DMS153 (cell line): ENCODE measurements at regions not wholly inside any gene's neighbourhood (a gene's known extent, or its start where the extent isn't known, plus 50 kb on each side); places are given as distances from the start of the nearest gene placed in this dataset.
"Not testable (repeated sequence)": the region's sequence is repeated elsewhere in the genome, so short reads cannot be mapped to it uniquely, and the experiment has no call there.

ENCODE experiments used
- DNase-seq: peaks from one replicate; lab custom pipeline; 2025; lab: John Stamatoyannopoulos, UW

DNA sequence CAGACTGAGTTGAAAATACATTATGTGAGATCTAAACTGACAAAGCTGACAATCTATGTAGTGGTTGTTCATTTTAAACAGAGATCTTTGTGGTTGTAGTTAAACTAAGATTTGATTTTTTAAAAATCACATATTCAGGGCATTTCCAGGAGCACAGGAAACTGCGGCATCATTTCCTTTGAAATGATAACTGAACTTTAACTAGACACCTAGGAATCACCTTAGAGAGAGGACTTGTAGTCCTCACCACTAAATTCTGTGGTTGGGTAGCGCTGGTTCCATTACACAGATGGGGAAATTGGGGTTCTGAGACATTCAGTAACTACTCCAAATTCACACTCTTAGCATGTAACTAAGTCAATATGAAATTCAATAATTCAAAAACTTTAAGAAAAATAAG is 96.0 kb upstream of the TRIB2 start:
- DNase-seq, result no peak

DNA sequence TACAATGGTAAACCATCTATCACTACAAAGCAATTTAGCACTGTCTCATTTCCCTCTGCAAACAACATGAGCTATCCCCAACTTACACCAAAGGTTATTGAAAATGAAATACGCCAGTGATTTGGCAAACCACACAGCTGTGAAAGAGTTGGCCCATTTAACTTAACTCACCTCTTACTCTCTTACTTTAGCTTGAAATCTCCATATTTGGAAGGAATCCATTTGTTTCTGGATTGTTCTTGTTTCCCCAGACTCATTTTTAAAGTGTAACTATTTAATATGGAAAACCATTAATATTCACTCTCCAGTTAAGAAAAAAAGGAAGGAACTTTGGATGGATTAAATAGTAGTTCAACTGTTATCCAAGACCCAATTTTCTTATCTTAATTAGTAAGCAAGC is 93.7 kb upstream of the TRIB2 start:
- no peak for DNase-seq

DNA sequence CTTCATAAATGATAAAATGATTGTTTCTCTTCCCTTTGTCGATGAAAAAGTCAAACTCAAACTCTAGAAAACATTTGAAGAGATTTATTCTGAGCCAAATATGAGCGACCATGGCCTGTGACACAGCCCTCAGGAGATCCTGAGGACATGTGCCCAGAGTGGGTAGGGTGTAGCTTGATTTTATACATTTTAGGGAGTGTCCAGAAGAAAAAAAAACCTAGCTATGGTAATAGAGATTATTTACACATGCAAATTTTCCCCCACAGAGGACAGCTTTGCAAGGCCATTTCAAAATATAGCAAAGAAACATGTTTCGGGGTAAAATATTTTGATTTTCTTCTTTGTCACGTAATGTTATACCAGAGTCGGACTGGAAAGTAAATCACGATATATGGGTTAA is 92.4 kb upstream of the TRIB2 start:
- no peak for DNase-seq

DNA sequence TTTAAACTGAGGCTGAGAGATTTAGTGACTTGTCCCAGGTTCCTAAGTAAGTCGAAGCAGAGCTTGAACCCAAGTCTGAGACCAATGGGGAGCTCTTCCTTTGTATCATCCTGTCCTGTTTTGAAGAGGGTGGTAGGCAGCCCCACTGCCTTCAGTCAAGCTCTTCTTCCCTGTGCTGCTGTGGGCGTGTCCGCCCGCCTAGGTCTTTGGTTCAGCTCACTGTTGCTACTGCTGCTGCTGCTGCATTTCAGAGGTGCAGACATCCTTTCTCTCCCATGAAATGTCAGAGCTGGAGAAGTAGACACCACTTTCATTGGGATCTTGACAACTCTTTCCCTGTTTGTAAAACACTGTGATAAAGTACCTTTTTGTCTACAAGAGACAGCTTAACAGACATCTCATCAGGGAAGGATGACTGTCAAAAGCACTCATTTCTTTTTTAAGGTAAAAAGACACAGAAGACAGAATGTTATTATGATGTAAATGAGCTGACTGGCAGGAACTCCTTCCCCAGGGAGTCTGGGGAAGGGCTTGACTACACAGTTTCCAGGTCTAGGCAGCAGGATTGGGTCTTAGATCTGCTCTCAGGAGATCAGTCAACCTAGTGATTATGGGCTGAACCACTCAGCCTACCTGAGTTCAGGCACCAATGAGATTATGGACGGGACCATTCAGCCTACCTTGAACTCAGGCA is 91.7 kb upstream of the TRIB2 start:
- no peak for DNase-seq

DNA sequence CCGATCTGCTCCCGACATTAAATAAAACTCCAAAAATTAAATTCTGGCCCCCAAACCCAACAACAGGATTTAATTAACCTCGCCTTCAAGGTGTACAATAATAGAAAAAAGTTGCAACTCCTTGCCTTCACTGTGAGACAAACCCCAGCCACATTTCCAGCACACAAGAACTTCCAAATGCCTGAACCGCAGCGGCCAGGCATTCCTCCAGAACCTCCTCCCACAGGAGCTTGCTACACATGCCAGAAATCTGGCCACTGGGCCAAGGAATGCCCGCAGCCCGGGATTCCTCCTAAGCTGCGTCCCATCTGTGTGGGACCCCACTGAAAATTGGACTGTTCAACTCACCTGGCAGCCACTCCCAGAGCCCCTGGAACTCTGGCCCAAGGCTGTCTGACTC is 88.2 kb upstream of the TRIB2 start:
- DNase-seq, result not testable (repeated sequence)

DNA sequence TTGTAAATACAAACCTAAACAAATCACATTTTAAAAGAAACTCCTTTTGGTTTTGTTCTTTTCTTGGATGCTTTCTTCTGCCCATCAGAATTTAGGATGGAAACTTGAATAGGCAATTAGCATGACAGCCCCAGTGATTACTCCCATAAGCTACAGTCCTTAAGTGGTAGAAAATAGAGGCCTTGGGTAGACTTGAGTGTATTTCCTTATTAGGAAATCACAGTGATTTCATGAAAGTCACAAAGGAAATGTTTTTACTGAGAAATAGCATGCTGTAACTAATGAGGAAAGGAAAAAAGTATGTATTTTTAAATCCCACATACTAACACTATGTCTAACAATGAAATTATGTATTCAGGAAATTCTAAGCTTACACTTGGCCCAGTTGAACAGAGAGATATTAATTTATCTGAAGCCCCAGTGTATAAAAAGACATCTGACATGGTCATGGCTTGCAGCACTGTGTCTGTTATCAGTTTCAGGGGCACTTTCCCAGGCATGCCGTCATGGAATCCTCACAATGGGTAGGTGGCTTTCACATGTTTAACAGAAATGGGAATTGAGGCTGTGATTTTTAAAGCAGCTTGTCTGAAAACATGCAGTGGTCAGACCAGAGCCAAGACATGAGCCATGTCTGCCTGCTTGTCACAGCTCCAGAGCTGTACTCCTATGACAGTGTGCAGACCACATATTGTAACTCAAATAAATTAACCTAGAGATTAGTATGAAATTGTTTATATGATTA is 79.7 kb upstream of the TRIB2 start:
- DNase-seq, result no peak

DNA sequence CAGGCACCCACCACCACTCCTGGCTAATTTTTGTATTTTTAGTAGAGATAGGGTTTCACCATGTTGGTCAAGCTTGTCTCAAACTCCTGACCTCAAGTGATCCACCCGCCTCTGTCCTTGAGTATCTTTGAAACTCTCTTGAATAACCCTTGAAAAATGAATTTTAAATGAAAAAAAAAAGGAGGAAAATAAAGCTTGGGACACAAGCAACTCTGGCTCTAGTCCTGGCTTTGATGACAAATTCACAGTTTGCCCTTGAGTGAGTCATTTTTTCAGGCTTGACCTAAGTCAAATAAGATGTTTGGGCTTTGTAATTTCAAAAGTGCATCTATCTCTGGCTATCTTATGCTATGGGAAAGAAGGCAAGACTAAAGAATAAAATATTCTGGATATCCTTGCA is 79.0 kb upstream of the TRIB2 start:
- no peak for DNase-seq

DNA sequence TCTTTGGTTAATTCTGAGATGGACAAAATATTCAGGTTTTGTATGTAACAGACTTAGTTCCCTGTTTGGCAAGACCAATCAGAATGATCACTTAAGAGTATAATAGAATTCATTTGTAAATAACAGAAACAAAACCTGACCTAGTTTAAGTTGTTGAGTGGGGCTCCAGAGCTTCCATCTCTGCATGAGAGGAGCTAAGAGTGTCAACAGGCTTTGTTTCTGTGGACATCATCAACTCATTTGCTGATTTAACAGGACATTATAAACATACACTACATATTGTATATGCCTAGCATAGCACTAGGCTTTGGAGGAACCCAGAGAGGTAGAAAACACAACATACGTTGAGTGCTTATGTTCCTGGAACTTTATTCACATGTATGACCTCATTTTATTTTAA is 75.3 kb upstream of the TRIB2 start:
- DNase-seq, result peak; percentile 80

DNA sequence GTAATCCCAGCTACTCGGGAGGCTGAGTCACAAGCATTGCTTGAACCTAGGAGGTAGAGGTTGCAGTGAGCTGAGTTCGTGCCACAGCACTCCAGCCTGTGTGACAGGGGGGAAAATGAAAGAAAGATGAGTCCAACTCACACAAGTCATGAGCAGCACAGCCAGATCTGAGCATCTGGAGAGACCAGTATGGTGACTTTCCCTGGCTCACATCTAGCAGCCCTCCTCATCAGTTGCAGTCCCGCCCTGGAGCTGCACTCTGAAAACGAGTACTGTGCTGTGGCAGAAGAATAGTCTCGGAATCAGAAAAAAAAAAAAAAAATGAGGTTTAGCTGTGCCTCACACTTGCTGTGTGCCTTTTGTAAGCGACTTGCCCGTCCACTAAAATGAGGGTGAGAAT is 74.4 kb upstream of the TRIB2 start:
- DNase-seq, result no peak

DNA sequence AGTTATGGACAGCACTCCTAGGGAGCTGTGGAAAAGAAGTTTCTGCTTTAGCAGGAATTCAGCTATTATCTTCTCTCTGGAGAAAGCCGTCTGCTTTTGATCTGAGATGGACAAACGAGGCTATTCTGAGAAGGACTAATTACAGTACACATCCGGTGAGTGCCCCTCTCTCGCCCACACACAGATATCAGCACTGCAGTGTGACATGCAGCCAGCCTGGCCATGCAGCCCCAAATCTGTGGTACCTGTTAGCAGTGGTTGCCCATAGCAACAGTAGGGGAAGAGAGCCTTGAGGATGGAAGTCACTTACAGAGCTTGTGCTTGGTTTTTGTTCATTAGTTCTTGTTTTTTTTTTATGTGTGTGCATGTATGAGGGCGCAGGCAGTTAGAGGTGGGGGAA is 73.9 kb upstream of the TRIB2 start:
- no peak for DNase-seq

DNA sequence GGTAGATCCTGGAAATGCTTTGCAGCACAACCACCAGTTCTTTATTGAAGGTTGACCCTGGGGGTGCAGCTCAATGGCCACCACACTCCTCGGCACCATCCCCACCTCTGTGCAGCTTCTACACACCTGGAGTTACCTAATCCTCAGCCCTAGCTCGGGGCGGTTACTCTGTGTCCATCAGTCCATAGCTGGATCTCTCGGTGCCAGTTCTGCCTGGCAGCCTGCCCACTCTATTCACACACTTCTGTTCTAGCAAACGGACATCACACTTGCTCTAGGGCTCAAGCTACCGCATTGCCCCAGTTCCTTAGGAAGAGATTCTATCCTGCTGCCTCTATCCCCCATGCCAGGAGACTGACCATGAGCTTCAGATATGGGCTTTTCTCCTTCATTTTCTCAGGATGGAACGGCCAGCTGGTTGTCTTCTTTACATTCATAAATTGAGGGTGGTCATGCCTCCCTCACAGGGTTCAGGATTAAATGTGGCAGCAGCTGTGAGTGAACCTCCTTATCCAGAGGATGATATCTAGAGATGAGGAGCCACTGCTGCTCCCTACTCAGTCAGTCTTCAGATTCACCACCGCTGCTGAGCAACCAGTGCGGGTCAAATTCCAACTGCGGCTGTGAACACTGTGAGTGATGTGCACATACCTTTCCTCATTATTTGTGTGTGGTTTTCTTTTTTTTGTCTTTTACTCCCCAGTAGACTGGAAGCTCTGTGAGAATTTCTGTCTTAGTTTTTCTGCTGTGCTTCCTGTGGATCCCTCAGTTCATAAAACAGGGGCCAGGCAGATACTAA is 66.9 kb upstream of the TRIB2 start:
- DNase-seq, result no peak

DNA sequence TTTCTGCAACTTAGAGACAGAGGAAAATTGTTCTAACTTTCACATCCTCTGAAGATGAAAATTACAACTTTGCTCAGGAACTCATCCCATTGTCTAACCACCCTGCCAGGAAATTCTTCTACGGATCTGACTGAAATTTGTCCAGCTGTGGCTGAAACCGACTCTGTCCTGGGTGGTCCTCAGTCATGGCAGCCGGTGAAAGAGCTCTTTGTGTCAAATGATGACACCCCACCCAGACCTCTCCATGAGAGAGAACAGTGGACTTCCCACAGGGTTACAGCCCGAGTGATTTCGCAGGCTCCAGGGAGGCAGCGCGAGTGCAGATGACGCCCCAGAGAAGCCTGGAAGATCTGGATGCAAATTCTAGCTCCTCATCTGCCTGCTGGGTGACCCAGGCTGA is 65.1 kb upstream of the TRIB2 start:
- no peak for DNase-seq

DNA sequence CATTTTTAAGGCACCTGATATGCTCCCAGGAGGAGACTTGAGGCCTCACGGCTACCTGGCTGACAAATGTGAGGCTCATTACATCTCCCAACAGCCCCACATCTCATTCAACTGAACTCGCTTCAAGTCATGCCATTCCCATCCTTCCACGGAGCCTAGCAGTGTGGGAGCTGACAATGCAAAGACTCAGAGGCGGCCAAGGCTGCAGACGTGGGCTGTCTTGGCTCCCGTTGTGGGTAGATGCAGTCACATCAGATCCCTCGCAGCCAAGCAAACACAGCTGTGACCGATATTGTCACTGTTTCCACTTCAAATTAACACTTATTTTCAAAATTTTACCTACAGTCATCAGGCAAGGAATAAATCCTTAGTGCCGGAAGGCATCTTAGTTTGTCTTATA is 64.0 kb upstream of the TRIB2 start:
- no peak for DNase-seq

DNA sequence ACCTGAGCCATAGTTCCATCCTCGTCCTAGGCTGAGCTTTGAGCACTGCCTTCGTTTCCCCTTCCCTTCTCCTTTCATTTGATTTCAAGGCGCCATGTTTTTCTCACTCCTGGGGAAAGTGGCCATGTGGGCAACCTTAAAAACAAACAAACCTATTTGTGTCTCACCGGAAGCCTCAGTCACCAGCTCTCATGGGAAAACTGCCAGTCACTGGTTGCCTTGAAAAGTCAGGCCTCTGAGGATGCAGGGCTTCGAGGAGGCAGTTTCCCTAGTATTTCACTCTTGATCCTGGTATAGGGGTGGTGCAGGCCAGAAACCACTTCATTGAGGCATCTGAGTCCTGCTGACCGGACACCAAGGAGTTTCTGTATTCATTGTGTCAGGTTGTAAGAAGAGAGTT is 59.2 kb upstream of the TRIB2 start:
- no peak for DNase-seq

DNA sequence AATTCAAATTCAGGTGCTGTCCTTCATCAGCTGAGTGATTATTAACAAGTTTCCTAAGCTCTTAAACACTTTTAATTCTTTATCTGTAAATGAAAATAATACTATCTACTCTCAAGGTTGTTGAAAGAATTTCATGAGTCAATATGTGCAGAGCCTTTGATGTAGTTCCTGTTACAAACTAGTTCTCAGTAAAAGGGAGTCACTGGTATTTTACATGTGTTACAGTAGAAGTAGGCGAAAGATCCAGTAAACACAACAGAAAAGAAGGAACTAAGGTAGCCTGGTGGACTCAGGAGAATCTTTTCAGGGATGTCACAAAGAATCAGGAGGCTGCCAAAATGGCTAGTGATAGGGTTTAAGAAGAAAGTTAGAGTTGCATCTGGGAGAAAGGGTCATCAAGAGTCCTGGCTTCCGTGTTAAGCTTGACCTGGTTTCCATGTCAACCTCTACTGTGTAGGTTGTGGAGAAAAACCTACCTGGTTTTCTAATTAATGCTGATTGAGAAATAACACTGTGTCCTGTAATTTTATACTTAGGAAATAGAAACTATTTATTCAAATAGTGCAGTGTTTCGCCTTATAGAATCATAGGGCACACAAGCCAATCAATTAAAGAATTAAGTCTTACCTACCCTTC is 58.3 kb upstream of the TRIB2 start:
- DNase-seq, result no peak

DNA sequence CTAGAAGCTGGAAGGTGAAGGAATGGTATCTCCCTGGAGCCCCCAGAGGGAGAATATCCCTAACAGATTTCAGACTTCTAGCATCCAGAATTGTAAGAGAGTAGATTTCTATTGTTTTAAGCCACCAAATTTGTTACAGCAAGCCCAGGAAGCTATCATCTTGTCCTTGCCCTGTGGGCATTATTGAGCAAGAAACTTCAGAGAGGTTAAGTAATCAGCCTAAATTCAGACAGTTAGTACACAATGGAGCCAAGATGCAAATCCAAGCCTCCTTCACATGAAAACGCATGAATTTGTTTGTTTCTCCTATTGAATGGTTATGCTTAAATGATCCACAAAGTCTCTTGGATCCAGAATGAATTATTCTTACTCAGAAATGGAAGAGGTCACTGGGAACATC is 55.2 kb upstream of the TRIB2 start:
- DNase-seq, result no peak

DNA sequence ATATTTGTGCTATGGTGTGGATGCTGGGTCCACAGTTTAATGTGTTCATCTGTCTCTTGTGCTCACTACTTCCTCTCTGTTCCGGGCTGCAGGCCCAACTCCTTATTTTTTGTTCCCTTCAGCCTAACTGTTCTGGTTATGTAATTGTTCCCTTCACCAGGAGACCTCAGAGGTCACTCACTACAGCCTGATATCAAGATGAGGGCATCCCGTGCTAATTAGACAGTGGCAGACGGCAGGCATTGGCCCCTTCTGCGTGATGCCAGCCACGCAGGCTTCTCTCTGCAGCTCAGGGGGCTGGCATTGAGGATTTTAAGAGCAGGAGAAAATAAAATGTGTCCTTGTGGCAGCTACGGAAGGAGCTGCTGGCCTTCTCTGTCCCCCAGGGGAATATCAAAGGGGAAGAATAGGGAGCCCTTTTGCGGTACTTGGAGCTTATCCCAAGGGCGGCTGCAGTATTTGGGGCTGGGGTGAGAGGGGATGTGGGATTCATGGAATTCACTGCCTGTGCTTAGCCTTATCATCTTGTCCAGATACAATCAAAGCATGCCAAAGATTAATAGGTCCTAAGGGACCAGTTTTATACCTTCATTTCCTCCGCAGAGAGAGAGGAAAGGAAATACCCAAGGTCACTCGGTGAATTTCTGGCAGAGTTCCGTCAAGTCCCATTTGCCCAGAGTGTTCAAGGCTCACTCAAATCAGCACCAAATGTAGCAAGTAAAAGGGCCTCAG is 53.3 kb upstream of the TRIB2 start:
- DNase-seq, result no peak

DNA sequence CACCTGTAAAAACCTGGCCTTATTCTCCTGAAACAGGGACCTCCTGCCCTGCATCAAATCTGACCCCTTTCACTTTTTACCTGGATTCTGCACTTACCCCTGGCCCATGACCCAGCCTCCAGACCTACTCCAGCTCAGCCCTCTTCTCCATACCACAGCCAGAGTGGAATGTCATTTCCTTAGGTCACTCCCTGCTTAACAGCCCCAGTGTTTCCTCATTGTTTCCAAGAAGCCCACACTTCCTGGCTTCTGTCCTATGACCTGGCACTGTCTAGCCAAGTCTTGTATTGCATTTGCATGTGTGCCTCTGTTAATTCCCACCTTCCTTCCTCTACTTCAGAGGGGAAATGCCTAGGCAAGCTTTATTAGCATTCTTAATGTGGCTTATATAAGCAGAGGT is 51.4 kb upstream of the TRIB2 start:
- no peak for DNase-seq

DNA sequence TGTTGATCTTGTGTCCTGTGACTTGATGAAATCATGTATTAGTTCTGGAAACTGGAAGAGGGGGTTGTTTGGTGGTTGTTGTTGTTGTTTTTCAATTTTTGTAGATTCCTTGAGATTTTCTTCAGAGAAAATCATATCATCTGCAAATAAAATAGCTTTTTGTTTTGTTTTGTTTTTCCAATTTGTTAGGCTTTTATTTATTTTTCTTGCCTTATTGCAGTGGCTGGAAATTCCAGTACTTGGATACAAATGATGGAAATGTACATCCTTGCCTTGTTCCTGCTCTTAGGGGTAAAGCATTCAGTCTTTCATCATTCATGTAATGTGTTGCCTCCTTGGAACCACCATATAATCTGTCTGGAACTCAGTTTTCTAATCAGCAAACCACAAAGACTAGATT is 50.3 kb upstream of the TRIB2 start:
- DNase-seq, result no peak
